DMS153 (cell line): ENCODE measurements at regions not wholly inside any gene's neighbourhood (a gene's known extent, or its start where the extent isn't known, plus 50 kb on each side); places are given as distances from the start of the nearest gene placed in this dataset.
"Not testable (repeated sequence)": the region's sequence is repeated elsewhere in the genome, so short reads cannot be mapped to it uniquely, and the experiment has no call there.

Experiments used
- DNase-seq: peaks from one replicate; lab custom pipeline; 2025; lab: John Stamatoyannopoulos, UW

- DNase-seq, result no peak
Measured at GRCh38 chr2:199558156-199558555, 100.4 kb upstream of the SATB2 start.

- DNase-seq, result no peak
Measured at GRCh38 chr2:199556527-199557285, 99.0 kb upstream of the SATB2 start.

GRCh38 chr2:199554026-199554425, 96.3 kb upstream of the SATB2 start:
- no peak for DNase-seq

- DNase-seq, result no peak
Measured at GRCh38 chr2:199552141-199552540, 94.4 kb upstream of the SATB2 start.

GRCh38 chr2:199543606-199544172, 86.0 kb upstream of the SATB2 start:
- no peak for DNase-seq

GRCh38 chr2:199535445-199536177, 77.9 kb upstream of the SATB2 start:
- no peak for DNase-seq

GRCh38 chr2:199533873-199534272, 76.1 kb upstream of the SATB2 start:
- not testable (repeated sequence) for DNase-seq

- no peak for DNase-seq
Measured at GRCh38 chr2:199527071-199527470, 69.3 kb upstream of the SATB2 start.

- DNase-seq, result no peak
Measured at GRCh38 chr2:199524689-199525574, 67.2 kb upstream of the SATB2 start.

- DNase-seq, result no peak
Measured at GRCh38 chr2:199509403-199509802, 51.7 kb upstream of the SATB2 start.
